Stimulated activated CD8-positive, alpha-beta memory T cell treated with anti-CD3 and anti-CD28 coated beads, Interleukin-15, amount 100 ng/mL, for 4 hours (primary cell): ENCODE measurements at regions not wholly inside any gene's neighbourhood (a gene's known extent, or its start where the extent isn't known, plus 50 kb on each side); places are given as distances from the start of the nearest gene placed in this dataset.
"Not testable (repeated sequence)": the region's sequence is repeated elsewhere in the genome, so short reads cannot be mapped to it uniquely, and the experiment has no call there.

Experiments
- DNase-seq, 2 donors: peaks; one replicate each; pipeline ENCODE4 v3.0.0-alpha.2; 2020; ENCODE audit warnings: low read depth in 2 of 2

GRCh38 chr22:44576311-44577260, 78.6 kb upstream of the RTL6 start:
- DNase-seq, result no peak

GRCh38 chr22:44575381-44576268, 77.6 kb upstream of the RTL6 start:
- DNase-seq, result no peak

GRCh38 chr22:44574640-44575380, 76.8 kb upstream of the RTL6 start:
- DNase-seq, result no peak

GRCh38 chr22:44574057-44574639, 76.1 kb upstream of the RTL6 start:
- DNase-seq, result no peak

GRCh38 chr22:44573451-44573850, 75.4 kb upstream of the RTL6 start:
- DNase-seq, result no peak

GRCh38 chr22:44572414-44573207, 74.6 kb upstream of the RTL6 start:
- DNase-seq, result no peak

GRCh38 chr22:44571566-44572413, 73.8 kb upstream of the RTL6 start:
- no peak for DNase-seq

GRCh38 chr22:44570476-44571445, 72.7 kb upstream of the RTL6 start:
- DNase-seq, result no peak

- DNase-seq, result no peak
Observed at GRCh38 chr22:44569561-44569991, 71.5 kb upstream of the RTL6 start.

GRCh38 chr22:44567846-44568493, 69.9 kb upstream of the RTL6 start:
- peak; percentile 5 to 11 for DNase-seq

GRCh38 chr22:44567378-44567841, 69.4 kb upstream of the RTL6 start:
- DNase-seq, result not testable (repeated sequence)

- no peak for DNase-seq
Observed at GRCh38 chr22:44566911-44567310, 68.9 kb upstream of the RTL6 start.

GRCh38 chr22:44562651-44563050, 64.6 kb upstream of the RTL6 start:
- DNase-seq, result not testable (repeated sequence)

GRCh38 chr22:44561139-44561840, 63.3 kb upstream of the RTL6 start:
- no peak for DNase-seq

- not testable (repeated sequence) for DNase-seq
Observed at GRCh38 chr22:44558671-44559070, 60.6 kb upstream of the RTL6 start.

- DNase-seq, result not testable (repeated sequence)
Observed at GRCh38 chr22:44557872-44558271, 59.8 kb upstream of the RTL6 start.
